ENCODE measurements at regions not wholly inside any gene's neighbourhood (a gene's known extent, or its start where the extent isn't known, plus 50 kb on each side); places are given as distances from the start of the nearest gene placed in this dataset.

GRCh38 chr4:181939199-181939945 is 303.8 kb upstream of the TENM3 start:
- no peak overlapping the region for H3K4me3 ChIP-seq (ENCODE audit: low read length)
- DNase-seq (ENCODE audit: low read depth): peak; percentile 12
- TF ChIP-seq CTCF (conservative IDR thresholded peaks at IDR 0.05; ENCODE audit: low read length): no peak; the same call in 1 of the 2 replicates

- no peak for TF ChIP-seq CTCF (conservative IDR thresholded peaks at IDR 0.05; ENCODE audit: low read length)
- no peak for DNase-seq (ENCODE audit: low read depth)
- no peak overlapping the region for H3K4me3 ChIP-seq (ENCODE audit: low read length)
These were observed 298.7 kb upstream of the TENM3 start for GRCh38 chr4:181944527-181944926.

DNA sequence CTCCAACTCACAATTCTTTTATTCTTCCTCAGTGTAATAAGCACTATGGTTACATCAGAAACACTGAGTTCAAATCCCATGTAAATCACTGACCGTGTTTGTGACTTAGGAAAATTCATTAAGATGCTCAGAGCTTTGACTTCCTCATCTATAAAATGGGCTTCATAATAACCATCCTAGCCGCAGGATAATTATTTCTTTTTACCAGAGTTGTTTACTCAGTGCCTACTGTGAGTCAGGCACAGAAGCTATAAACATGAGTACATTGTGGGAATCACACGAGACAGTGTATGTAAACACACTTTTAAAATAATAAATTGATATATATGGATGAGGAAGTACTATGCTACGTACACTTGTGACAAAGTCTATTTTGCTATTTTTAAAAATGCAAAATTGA is 296.3 kb upstream of the TENM3 start:
- no peak overlapping the region for H3K4me3 ChIP-seq (ENCODE audit: low read length)
- TF ChIP-seq CTCF (conservative IDR thresholded peaks at IDR 0.05; ENCODE audit: low read length): no peak
- DNase-seq (ENCODE audit: low read depth): no peak

DNA sequence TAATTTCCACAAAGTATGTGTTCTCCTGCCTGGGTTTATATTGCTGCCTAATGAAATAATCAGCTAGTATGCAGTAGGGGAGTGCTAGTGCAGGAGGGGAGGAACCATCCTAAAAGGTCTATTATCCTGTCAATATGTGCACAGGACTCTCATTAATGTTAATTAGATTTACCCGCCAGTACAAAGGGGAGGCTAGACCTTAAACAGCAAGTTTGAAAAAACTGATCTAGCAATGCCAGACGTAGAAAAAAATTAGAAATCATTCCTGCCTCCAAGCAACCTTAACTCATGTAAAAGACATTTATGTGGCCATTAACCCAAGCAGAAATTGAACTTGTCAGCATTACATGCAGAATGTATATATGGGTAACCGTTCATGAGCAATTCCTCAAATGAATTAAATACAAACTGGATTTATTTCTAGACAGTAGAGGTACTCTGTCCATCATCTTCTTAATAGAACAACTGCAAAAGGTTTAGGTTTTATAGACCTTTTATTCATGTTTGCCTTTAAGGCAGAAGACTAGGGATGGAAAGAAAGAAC is 294.3 kb upstream of the TENM3 start:
- no peak for DNase-seq (ENCODE audit: low read depth)
- H3K4me3 ChIP-seq (ENCODE audit: low read length): no peak overlapping the region
- no peak for TF ChIP-seq CTCF (conservative IDR thresholded peaks at IDR 0.05; ENCODE audit: low read length)

DNA sequence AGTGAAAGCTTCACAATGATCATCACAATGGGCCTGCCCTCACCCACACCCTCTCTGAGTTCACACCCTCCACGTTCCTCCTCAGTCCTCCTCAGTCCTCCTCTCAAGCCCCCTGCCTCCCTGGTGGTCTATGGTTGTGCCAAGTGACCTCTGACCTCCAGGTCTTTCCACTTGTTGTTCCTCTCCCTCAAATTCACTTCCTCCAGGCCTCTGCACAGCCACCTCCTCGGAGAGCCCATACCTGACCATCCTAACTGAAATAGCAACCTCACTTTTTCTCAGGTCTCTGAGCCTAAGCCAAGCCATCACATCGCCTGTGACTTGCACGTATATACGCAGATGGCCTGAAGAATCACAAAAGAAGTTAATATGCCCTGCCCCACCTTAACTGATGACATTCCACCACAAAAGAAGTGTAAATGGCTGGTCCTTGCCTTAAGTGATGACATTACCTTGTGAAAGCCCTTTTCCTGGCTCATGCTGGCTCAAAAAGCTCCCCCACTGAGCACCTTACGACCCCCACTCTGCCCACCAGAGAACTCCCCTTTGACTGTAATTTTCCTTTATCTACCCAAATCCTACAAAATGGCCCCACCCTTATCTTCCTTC is 293.4 kb upstream of the TENM3 start:
- H3K4me3 ChIP-seq (ENCODE audit: low read length): no peak overlapping the region
- TF ChIP-seq CTCF (conservative IDR thresholded peaks at IDR 0.05; ENCODE audit: low read length): no peak
- no peak for DNase-seq (ENCODE audit: low read depth)

DNA sequence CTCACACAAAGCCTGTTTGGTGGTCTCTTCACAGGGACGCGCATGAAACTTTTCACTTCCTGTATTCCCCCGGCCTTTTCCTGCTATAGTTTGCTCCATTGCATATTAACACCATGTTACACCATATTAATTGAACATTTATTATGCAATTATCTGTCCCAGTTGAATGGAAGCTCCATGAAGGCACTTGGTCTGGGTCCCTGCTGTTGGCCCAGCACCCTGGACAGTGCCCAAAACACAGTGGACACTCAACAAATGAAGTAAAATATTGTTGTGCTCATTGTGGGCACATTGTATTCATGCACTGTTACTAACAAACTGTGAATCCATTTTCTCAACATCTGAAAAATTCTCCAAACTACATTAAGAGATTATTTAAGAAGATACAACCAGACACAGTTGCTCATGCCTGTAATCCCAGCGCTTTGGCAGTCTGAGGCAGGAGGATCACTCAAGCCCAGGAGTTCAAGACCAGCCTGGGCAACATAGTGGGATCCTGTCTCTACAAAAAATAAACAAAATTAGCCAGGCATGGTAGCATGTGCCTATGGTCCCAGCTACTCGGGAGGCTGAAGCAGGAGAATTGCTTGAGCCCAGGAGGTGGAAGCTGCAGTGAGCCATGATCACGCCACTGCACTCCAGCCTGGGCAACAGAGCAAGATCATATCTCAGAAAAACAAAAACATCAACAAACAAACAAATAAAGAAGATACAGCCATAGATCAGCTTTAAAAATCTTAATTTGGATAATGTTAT is 292.7 kb upstream of the TENM3 start:
- DNase-seq (ENCODE audit: low read depth): no peak
- no peak overlapping the region for H3K4me3 ChIP-seq (ENCODE audit: low read length)
- TF ChIP-seq CTCF (conservative IDR thresholded peaks at IDR 0.05; ENCODE audit: low read length): no peak
